PC-9 (cell line): ENCODE measurements at regions not wholly inside any gene's neighbourhood (a gene's known extent, or its start where the extent isn't known, plus 50 kb on each side); places are given as distances from the start of the nearest gene placed in this dataset.

Experiments
- BruUV-seq: library from RNA; stranded (reverse); fragments of 400-500 nt; replicated peaks from 2 replicates; lab custom pipeline; 2021; lab: Mats Ljungman, UMichigan
- CTCF ChIA-PET: fragments of 300-600 bp; sonication (Branson Sonifier 250); formaldehyde crosslinking; loops from one replicate; lab custom pipeline; 2022; ENCODE audit warnings: antibody characterized with exemption; lab: Charles Lee
- POLR2A ChIA-PET: fragments of 300-600 bp; sonication (Branson Sonifier 250); formaldehyde crosslinking; loops from one replicate; lab custom pipeline; 2022; ENCODE audit warnings: antibody characterized with exemption; ENCODE audit not compliant: unreplicated experiment; lab: Charles Lee
- DNase-seq, 2 experiments: peaks; one replicate each; pipeline versions ENCODE4 v3.0.0 to v3.0.0-alpha.2; 2015 to 2022; ENCODE audit warnings: mixed read lengths in 1 of 2
- H2AFZ ChIP-seq: fragments of 200-600 bp; sonication (generic); 2 replicates; pipeline ENCODE4 v1.8.1; 2017; ENCODE audit warnings: antibody characterized with exemption
- H3F3A ChIP-seq: fragments of 200-600 bp; sonication (generic); 2 replicates; pipeline ENCODE4 v1.8.1; 2017; ENCODE audit warnings: antibody characterized with exemption, mild to moderate bottlenecking, low read depth; ENCODE audit not compliant: insufficient read depth
- H3K27ac ChIP-seq: fragments of 200-600 bp; sonication (generic); 2 replicates; pipeline ENCODE4 v1.6.1; 2016; ENCODE audit warnings: mixed run types
- H3K27me3 ChIP-seq: fragments of 200-600 bp; sonication (generic); 2 replicates; pipeline ENCODE4 v1.6.1; 2016; ENCODE audit warnings: low read depth, mixed run types; ENCODE audit not compliant: insufficient read depth
- H3K36me3 ChIP-seq: fragments of 200-600 bp; sonication (generic); 2 replicates; pipeline ENCODE4 v1.6.1; 2016; ENCODE audit warnings: low read depth, mixed run types
- H3K4me1 ChIP-seq: fragments of 200-600 bp; sonication (generic); replicated peaks from 2 replicates; pipeline ENCODE4 v1.6.1; 2016; ENCODE audit warnings: mixed run types; ENCODE audit not compliant: insufficient read depth
- H3K4me2 ChIP-seq: fragments of 200-600 bp; sonication (generic); 2 replicates; pipeline ENCODE4 v1.6.1; 2017; ENCODE audit warnings: mixed run types
- H3K4me3 ChIP-seq: fragments of 200-600 bp; sonication (generic); 2 replicates; pipeline ENCODE4 v1.6.1; 2016; ENCODE audit warnings: mixed run types
- H3K79me2 ChIP-seq: fragments of 200-600 bp; sonication (generic); 2 replicates; pipeline ENCODE4 v1.6.1; 2017; ENCODE audit warnings: low read depth, mixed run types
- H3K9me2 ChIP-seq: fragments of 200-600 bp; sonication (generic); 2 replicates; pipeline ENCODE4 v1.8.1; 2017; ENCODE audit warnings: mild to moderate bottlenecking; ENCODE audit not compliant: insufficient read depth
- H3K9me3 ChIP-seq: fragments of 200-600 bp; sonication (generic); 2 replicates; pipeline ENCODE4 v1.8.1; 2016; ENCODE audit warnings: low read depth; ENCODE audit not compliant: insufficient read depth
- H4K20me1 ChIP-seq: fragments of 200-600 bp; sonication (generic); 2 replicates; pipeline ENCODE4 v1.8.1; 2017; ENCODE audit not compliant: insufficient read depth
- EZH2 ChIP-seq: fragments of 200-600 bp; sonication (generic); IDR thresholded peaks from 2 replicates; pipeline ENCODE4 v1.8.0; 2017; ENCODE audit warnings: antibody characterized with exemption, low read depth
- intact Hi-C: fragments of 100-400 bp; cut with micrococcal nuclease; formaldehyde crosslinking; loops from one replicate; pipeline ENCODE4 v1.10.0; 2022; ENCODE audit not compliant: unreplicated experiment
- TF ChIP-seq, protein P1 (sequence below): fragments of 200-600 bp; sonication (generic); conservative IDR thresholded peaks from 2 replicates; pipeline ENCODE4 v1.6.1; 2017; ENCODE audit warnings: mixed run types, antibody characterized with exemption, mild to moderate bottlenecking, moderate library complexity

DNA sequence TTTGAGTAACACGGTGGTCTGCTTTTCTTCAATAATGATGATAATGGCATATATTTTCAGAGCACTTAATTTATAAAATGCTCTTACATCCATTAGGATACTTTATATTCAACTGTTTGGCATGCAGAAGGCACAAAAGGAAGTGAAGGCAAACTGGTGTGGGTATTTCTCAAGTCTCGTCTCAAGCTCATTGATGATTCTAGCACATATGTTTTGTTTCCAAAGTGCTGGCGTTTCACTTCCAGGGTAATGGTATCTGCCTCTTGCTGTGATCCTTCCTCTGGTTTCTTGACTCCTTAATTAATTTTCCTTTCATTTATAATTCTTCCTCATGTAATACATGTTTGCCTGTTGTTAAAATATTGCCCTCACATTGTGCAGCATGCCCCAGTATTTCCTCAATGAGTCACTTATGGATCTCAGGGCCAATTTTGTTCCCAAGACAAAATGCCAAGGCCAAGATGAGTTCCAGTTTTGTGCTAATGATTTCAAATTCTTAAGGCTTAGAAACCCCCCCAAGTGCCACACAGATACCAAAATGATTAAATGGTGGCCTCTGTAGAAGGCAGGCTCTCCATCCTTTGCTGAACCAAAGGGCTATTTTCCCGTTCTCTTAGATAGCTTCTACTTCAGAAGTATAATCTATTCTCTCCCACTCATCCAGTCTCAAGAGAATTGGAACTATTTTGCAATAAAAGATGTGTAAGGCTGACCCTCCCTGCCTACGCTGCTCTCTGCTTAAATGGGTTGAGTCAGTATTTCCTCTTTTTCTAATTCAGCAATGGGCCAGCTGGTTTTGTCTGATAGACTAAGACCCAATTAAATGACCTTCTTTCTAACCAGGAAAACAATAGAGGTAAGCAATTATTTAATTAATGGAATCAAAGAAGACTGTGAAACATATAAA lies 171.2 kb downstream of the ZNF365 start:
- H3K9me3 ChIP-seq: no peaks in the 10 kb centered on the region
- CTCF ChIA-PET: no interaction called here
- H3K27me3 ChIP-seq: no peaks in the 10 kb centered on the region
- no peak overlapping the region for H3K4me2 ChIP-seq
- H3K9me2 ChIP-seq: no peaks in the 10 kb centered on the region
- H3K36me3 ChIP-seq: no peaks in the 10 kb centered on the region
- no peaks in the 10 kb centered on the region for H4K20me1 ChIP-seq
- no peaks in the 10 kb centered on the region for H3F3A ChIP-seq
- H3K4me3 ChIP-seq: no peak overlapping the region
- DNase-seq: no peak
- no peak overlapping the region for H2AFZ ChIP-seq
- intact Hi-C loops: no loop called here
- POLR2A ChIA-PET: no interaction called here
- H3K79me2 ChIP-seq: no peaks in the 10 kb centered on the region
- H3K4me1 ChIP-seq: no peaks in the 10 kb centered on the region
- no peak overlapping the region for H3K27ac ChIP-seq
- TF ChIP-seq, protein P1, sequence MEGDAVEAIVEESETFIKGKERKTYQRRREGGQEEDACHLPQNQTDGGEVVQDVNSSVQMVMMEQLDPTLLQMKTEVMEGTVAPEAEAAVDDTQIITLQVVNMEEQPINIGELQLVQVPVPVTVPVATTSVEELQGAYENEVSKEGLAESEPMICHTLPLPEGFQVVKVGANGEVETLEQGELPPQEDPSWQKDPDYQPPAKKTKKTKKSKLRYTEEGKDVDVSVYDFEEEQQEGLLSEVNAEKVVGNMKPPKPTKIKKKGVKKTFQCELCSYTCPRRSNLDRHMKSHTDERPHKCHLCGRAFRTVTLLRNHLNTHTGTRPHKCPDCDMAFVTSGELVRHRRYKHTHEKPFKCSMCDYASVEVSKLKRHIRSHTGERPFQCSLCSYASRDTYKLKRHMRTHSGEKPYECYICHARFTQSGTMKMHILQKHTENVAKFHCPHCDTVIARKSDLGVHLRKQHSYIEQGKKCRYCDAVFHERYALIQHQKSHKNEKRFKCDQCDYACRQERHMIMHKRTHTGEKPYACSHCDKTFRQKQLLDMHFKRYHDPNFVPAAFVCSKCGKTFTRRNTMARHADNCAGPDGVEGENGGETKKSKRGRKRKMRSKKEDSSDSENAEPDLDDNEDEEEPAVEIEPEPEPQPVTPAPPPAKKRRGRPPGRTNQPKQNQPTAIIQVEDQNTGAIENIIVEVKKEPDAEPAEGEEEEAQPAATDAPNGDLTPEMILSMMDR: no peak
- no peak for TF ChIP-seq EZH2
- no TSS peak for BruUV-seq

DNA sequence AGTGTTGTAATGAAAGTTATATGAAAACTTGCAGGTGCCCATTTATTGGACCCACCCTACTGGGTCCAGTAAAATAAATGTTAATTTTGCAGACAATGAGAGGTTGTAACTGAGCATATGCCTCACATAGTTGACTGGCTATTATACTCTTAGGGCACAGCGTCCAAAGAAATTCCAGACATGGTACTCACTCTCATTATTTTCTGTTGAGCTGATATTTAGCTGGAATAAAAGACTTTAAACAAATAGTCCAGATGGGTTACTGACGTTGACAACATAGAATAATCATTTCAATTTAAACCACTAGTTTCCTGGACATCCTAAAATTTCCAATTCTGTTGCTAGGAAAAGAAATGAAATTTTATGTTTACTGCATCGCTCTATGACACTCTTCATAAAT lies 174.5 kb downstream of the ZNF365 start:
- TF ChIP-seq EZH2: no peak
- TF ChIP-seq, protein P1: no peak
- POLR2A ChIA-PET: no interaction called here
- no TSS peak for BruUV-seq

DNA sequence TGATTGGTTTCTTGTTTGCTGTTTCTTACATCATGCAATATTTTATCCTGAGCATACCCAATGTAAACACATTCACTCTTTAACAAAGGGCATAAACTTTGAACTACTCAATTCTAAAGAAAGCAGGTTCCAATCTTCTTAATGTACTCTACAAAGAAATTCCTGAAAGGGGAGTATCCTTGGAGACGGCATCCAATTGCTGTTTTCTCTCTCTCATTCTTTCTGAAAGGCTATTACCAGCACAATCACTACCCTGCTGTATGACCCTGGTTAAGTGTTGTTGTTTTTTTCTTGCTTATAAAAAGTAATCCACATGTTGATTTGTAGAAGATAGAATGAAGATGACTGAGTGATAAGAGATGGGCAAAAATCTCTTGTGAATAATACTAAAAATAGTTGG lies 176.0 kb downstream of the ZNF365 start:
- H3K27ac ChIP-seq: no peak overlapping the region
- no peak overlapping the region for H3K4me2 ChIP-seq
- H3K9me3 ChIP-seq: no peaks in the 10 kb centered on the region
- ChIA-PET CTCF (no interaction called here), POLR2A (no interaction called here)
- DNase-seq: no peak
- intact Hi-C loops: no loop called here
- BruUV-seq: no TSS peak
- no peaks in the 10 kb centered on the region for H3F3A ChIP-seq
- H3K36me3 ChIP-seq: no peaks in the 10 kb centered on the region
- no peak for TF ChIP-seq EZH2
- TF ChIP-seq, protein P1: no peak
- H3K27me3 ChIP-seq: peaks cover 4% of the 10 kb centered on the region; the same call in 1 of the 2 replicates
- H3K9me2 ChIP-seq: no peaks in the 10 kb centered on the region
- H3K79me2 ChIP-seq: no peaks in the 10 kb centered on the region
- no peaks in the 10 kb centered on the region for H3K4me1 ChIP-seq
- no peaks in the 10 kb centered on the region for H4K20me1 ChIP-seq
- H2AFZ ChIP-seq: no peak overlapping the region
- no peak overlapping the region for H3K4me3 ChIP-seq

More for the DNA sequence above, 174.5 kb downstream of the ZNF365 start:
- Histone ChIP-seq H2AFZ (no peak overlapping the region), H3K9me2 (no peaks in the 10 kb centered on the region), H3F3A (no peaks in the 10 kb centered on the region), H3K27ac (no peak overlapping the region), H3K9me3 (no peaks in the 10 kb centered on the region), H3K36me3 (no peaks in the 10 kb centered on the region), H3K79me2 (no peaks in the 10 kb centered on the region), H3K4me3 (no peak overlapping the region), H4K20me1 (no peaks in the 10 kb centered on the region), H3K27me3 (peaks cover 4% of the 10 kb centered on the region; the same call in 1 of the 2 replicates), H3K4me2 (no peak overlapping the region), H3K4me1 (no peaks in the 10 kb centered on the region)
- intact Hi-C loops: no loop called here
- CTCF ChIA-PET: no interaction called here
- no peak for DNase-seq
